ENCODE measurements at regions not wholly inside any gene's neighbourhood (a gene's known extent, or its start where the extent isn't known, plus 50 kb on each side); places are given as distances from the start of the nearest gene placed in this dataset.

- POLR2A ChIA-PET = no interaction called here
- TF ChIP-seq CTCF (IDR thresholded peaks at IDR 0.05) = no peak
- H3K4me1 Mint-ChIP-seq = no peaks in the 10 kb centered on the region
- H3K27ac Mint-ChIP-seq = no peak overlapping the region
- no peaks in the 10 kb centered on the region for H3K9me3 Mint-ChIP-seq
- CTCF ChIA-PET = no interaction called here
- no peaks in the 10 kb centered on the region for H3K36me3 Mint-ChIP-seq (ENCODE audit: low read depth)
- intact Hi-C loops (cut with micrococcal nuclease) = no loop called here
- ATAC-seq (ENCODE audit: low read depth) (no peak), DNase-seq (no peak)
- H3K4me3 Mint-ChIP-seq = no peak overlapping the region
- H3K27me3 Mint-ChIP-seq = no peaks in the 10 kb centered on the region
Measured at GRCh38 chr4:155591738-155592143, 74.9 kb upstream of the GUCY1A1 start.

DNA sequence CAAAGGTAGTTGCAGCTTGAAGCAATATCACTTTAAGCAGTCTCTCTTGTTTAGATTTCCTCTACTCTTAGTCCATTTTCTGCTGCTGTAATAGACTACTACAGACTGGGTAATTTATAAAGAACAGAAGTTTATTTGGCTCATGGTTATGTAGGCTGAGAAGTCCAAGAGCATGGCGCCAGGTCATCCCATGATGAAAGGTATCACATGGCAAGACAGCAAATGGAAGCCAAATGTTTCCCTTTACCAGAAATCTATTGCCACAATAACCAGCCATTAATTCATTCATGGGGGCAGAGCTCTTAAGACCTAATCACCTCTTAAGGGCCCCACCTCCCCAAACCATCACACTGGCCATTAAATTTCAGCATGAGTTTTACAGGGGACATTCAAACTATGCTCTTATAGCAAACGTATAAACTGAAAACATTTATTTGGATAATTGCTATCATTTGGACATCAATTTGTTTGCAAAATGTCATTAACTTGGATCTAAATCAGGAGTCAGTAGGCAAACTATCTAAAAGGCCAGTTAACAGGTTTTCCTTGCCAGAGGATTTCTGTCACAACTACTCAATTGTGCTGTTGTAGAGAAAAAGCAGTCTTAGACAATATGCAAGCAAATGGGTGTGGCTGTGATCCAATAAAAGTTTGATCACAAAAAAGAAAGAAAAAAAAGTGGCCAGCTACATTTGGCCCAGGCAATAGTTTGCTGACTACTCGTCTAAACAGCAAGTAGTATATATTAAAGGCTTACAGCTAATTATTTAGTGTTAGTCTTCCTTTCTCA lies 75.7 kb upstream of the GUCY1A1 start:
- H3K4me3 Mint-ChIP-seq = no peak overlapping the region
- no peaks in the 10 kb centered on the region for H3K27me3 Mint-ChIP-seq
- no peaks in the 10 kb centered on the region for H3K36me3 Mint-ChIP-seq (ENCODE audit: low read depth)
- intact Hi-C loops (cut with micrococcal nuclease) = no loop called here
- TF ChIP-seq CTCF (IDR thresholded peaks at IDR 0.05) = no peak
- ATAC-seq (ENCODE audit: low read depth) (no peak), DNase-seq (no peak)
- CTCF ChIA-PET = no interaction called here
- no peak overlapping the region for H3K27ac Mint-ChIP-seq
- no peaks in the 10 kb centered on the region for H3K9me3 Mint-ChIP-seq
- no peaks in the 10 kb centered on the region for H3K4me1 Mint-ChIP-seq
- POLR2A ChIA-PET = no interaction called here

DNA sequence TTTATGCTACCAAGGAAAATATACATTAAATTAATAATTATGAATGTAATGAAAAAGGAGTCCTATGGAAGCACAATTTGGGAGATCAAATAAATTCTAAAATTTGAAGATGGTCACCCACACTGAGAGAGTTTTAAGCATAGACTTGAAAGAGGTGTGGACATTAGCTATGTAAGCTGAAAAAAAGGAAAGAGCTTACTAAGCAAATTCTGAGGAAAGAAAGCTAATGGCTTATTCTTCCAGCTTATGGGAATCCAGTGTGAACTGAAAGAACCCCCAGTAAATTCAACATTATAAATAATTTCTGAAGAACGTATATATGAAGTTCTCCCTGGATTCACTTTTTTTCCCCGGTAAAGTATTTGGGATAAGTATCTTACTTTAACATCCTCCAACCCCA lies 78.2 kb upstream of the GUCY1A1 start:
- ATAC-seq (ENCODE audit: low read depth) (no peak), DNase-seq (no peak)
- no peak overlapping the region for H3K27ac Mint-ChIP-seq
- no peaks in the 10 kb centered on the region for H3K36me3 Mint-ChIP-seq (ENCODE audit: low read depth)
- intact Hi-C loops (cut with micrococcal nuclease) = no loop called here
- POLR2A ChIA-PET = no interaction called here
- no peaks in the 10 kb centered on the region for H3K4me1 Mint-ChIP-seq
- CTCF ChIA-PET = no interaction called here
- TF ChIP-seq CTCF (IDR thresholded peaks at IDR 0.05) = no peak
- no peaks in the 10 kb centered on the region for H3K9me3 Mint-ChIP-seq
- H3K4me3 Mint-ChIP-seq = no peak overlapping the region
- H3K27me3 Mint-ChIP-seq = no peaks in the 10 kb centered on the region

GRCh38 chr4:155587766-155588165 lies 78.9 kb upstream of the GUCY1A1 start:
- TF ChIP-seq CTCF (IDR thresholded peaks at IDR 0.05) = no peak
- H3K36me3 Mint-ChIP-seq (ENCODE audit: low read depth) = no peaks in the 10 kb centered on the region
- no peak overlapping the region for H3K27ac Mint-ChIP-seq
- no peaks in the 10 kb centered on the region for H3K27me3 Mint-ChIP-seq
- POLR2A ChIA-PET = no interaction called here
- DNase-seq = no peak
- intact Hi-C loops (cut with micrococcal nuclease) = no loop called here
- CTCF ChIA-PET = no interaction called here
- ATAC-seq (ENCODE audit: low read depth) = no peak
- no peaks in the 10 kb centered on the region for H3K4me1 Mint-ChIP-seq
- H3K9me3 Mint-ChIP-seq = no peaks in the 10 kb centered on the region
- H3K4me3 Mint-ChIP-seq = no peak overlapping the region

GRCh38 chr4:155582971-155583437 lies 83.6 kb upstream of the GUCY1A1 start:
- Mint-ChIP-seq H3K4me3 (no peak overlapping the region), H3K9me3 (no peaks in the 10 kb centered on the region), H3K4me1 (no peaks in the 10 kb centered on the region), H3K27me3 (no peaks in the 10 kb centered on the region), H3K36me3 (ENCODE audit: low read depth) (no peaks in the 10 kb centered on the region), H3K27ac (no peak overlapping the region)
- DNase-seq = no peak
- no peak for TF ChIP-seq CTCF (IDR thresholded peaks at IDR 0.05)
- POLR2A ChIA-PET = no interaction called here
- CTCF ChIA-PET = no interaction called here
- intact Hi-C loops (cut with micrococcal nuclease) = no loop called here
- ATAC-seq (ENCODE audit: low read depth) = no peak
